Keratinocyte (primary cell): ENCODE measurements at regions not wholly inside any gene's neighbourhood (a gene's known extent, or its start where the extent isn't known, plus 50 kb on each side); places are given as distances from the start of the nearest gene placed in this dataset.

Experiments
- DNase-seq: peaks from one replicate; pipeline ENCODE4 v3.0.0-alpha.2; 2011; ENCODE audit warnings: low read depth, missing footprints, low spot score
- FAIRE-seq: peaks from 2 replicates; lab custom pipeline; 2011; peaks lifted over from hg19 to GRCh38; lab: Jason Lieb, UNC
- H2AFZ ChIP-seq: 2 replicates; pipeline ENCODE4 v1.6.0; 2012; ENCODE audit warnings: low read length, control low read depth, inconsistent platforms; ENCODE audit not compliant: control insufficient read depth
- H3K27ac ChIP-seq: 2 replicates; pipeline ENCODE4 v1.5.1; 2011; ENCODE audit warnings: low read length; ENCODE audit not compliant: control insufficient read depth, insufficient read depth
- H3K27me3 ChIP-seq: 3 replicates; pipeline ENCODE4 v1.6.0; 2011; ENCODE audit warnings: low read length; ENCODE audit not compliant: control insufficient read depth, insufficient read depth; ENCODE audit errors: extremely low read depth
- H3K36me3 ChIP-seq, 2 experiments: 2 replicates in 1 of 2; 3 replicates in 1 of 2; pipeline ENCODE4 v1.5.1; 2011; ENCODE audit warnings: low read length in 2 of 2, mild to moderate bottlenecking in 1 of 2; ENCODE audit not compliant: control insufficient read depth in 2 of 2, insufficient read depth in 2 of 2; ENCODE audit errors: extremely low read depth in 1 of 2
- H3K4me1 ChIP-seq: 3 replicates; pipeline ENCODE4 v1.5.1; 2011; ENCODE audit warnings: low read length; ENCODE audit not compliant: control insufficient read depth, insufficient read depth; ENCODE audit errors: extremely low read depth
- H3K4me2 ChIP-seq: 3 replicates; pipeline ENCODE4 v1.6.0; 2011; ENCODE audit warnings: low read depth, low read length; ENCODE audit not compliant: control insufficient read depth, insufficient read depth; ENCODE audit errors: extremely low read depth
- H3K4me3 ChIP-seq, 3 experiments: fragments of 200-600 bp in 1 of 3; sonication (generic) in 1 of 3; 2 replicates in 2 of 3; 3 replicates in 1 of 3; pipeline ENCODE4 v1.5.1; 2011 to 2016; ENCODE audit warnings: low read length in 3 of 3, mild to moderate bottlenecking in 3 of 3, control low read depth in 2 of 3, inconsistent platforms in 1 of 3, low read depth in 1 of 3, mixed read lengths in 1 of 3, mixed run types in 1 of 3, moderate library complexity in 1 of 3; ENCODE audit not compliant: control insufficient read depth in 2 of 3, insufficient read depth in 2 of 3; ENCODE audit errors: extremely low read depth in 1 of 3
- H3K79me2 ChIP-seq: 2 replicates; pipeline ENCODE4 v1.6.0; 2012; ENCODE audit warnings: low read length; ENCODE audit not compliant: control insufficient read depth, insufficient read depth
- H3K9ac ChIP-seq: 3 replicates; pipeline ENCODE4 v1.6.0; 2011; ENCODE audit warnings: low read length; ENCODE audit not compliant: control insufficient read depth, insufficient read depth; ENCODE audit errors: extremely low read depth
- H3K9me1 ChIP-seq: 3 replicates; pipeline ENCODE4 v1.6.0; 2011; ENCODE audit warnings: low read length; ENCODE audit not compliant: control insufficient read depth, insufficient read depth; ENCODE audit errors: extremely low read depth
- H3K9me3 ChIP-seq: 2 replicates; pipeline ENCODE4 v1.5.1; 2012; ENCODE audit warnings: low read depth, low read length; ENCODE audit not compliant: control insufficient read depth
- H4K20me1 ChIP-seq: 3 replicates; pipeline ENCODE4 v1.6.0; 2011; ENCODE audit warnings: low read length; ENCODE audit not compliant: control insufficient read depth, insufficient read depth; ENCODE audit errors: extremely low read depth
- EZH2 ChIP-seq: IDR thresholded peaks from one replicate; pipeline ENCODE4 v1.6.1; 2012; ENCODE audit warnings: inconsistent platforms, mild to moderate bottlenecking, low read length, moderate library complexity
- dilution Hi-C: fragments of 300-500 bp; cut with MboI; formaldehyde crosslinking; loops from one replicate; pipeline ENCODE4 v1.7.0; 2020; ENCODE audit warnings: low sequenced_read_pairs; ENCODE audit not compliant: extremely low pct_ligation_motif_present
- TF ChIP-seq, protein P1 (sequence below), 3 experiments: IDR thresholded peaks in 1 of 3; conservative IDR thresholded peaks in 1 of 3; optimal IDR thresholded peaks in 1 of 3; 2 replicates in 2 of 3; 3 replicates in 1 of 3; pipeline versions ENCODE3 to v1.5.1; 2011; ENCODE audit warnings: low read length in 3 of 3, mild to moderate bottlenecking in 3 of 3, moderate library complexity in 2 of 3, control low read depth in 1 of 3, inconsistent platforms in 1 of 3; ENCODE audit not compliant: insufficient read depth in 2 of 3; ENCODE audit errors: extremely low read depth in 1 of 3

DNA sequence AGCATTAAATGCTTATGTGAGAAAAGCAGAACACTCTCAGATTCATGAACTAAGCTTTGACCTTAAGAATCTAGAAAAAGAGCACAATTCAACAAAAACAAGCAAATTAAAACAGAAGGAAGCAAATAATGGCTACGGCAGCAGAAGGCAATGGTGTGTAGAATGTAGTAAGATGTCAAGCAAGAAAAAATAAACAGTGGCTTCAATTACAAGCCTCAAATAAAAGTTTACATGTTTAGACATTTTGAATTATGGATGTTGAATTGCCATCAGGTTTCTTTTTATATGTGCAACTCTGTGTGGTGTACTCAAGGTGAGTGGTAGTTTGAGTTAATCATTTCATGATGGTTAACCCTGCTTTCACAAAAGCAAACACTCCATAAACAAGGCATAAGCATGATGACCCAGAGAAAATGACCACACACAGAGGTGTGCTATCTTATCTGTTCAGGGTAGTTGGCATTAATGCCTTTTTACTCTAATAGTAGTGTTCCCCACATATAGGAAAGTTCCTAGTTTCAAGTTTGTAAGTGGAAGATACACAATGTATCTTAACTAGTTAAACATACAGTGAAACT, 207.1 kb downstream of the FIGN start:
- no peaks in the 10 kb centered on the region for H3K9me1 ChIP-seq
- no peak for FAIRE-seq
- H3K4me3 ChIP-seq, result no peak overlapping the region
- no peaks in the 10 kb centered on the region for H4K20me1 ChIP-seq
- no peak overlapping the region for H2AFZ ChIP-seq
- H3K9me3 ChIP-seq, result no peaks in the 10 kb centered on the region
- H3K4me1 ChIP-seq, result no peaks in the 10 kb centered on the region
- no peak overlapping the region for H3K9ac ChIP-seq
- no peaks in the 10 kb centered on the region for H3K79me2 ChIP-seq
- no peak overlapping the region for H3K27ac ChIP-seq
- H3K4me2 ChIP-seq, result no peak overlapping the region
- dilution Hi-C loops, result no loop called here
- H3K27me3 ChIP-seq, result no peaks in the 10 kb centered on the region
- no peak for DNase-seq
- no peak for TF ChIP-seq EZH2
- TF ChIP-seq, protein P1, sequence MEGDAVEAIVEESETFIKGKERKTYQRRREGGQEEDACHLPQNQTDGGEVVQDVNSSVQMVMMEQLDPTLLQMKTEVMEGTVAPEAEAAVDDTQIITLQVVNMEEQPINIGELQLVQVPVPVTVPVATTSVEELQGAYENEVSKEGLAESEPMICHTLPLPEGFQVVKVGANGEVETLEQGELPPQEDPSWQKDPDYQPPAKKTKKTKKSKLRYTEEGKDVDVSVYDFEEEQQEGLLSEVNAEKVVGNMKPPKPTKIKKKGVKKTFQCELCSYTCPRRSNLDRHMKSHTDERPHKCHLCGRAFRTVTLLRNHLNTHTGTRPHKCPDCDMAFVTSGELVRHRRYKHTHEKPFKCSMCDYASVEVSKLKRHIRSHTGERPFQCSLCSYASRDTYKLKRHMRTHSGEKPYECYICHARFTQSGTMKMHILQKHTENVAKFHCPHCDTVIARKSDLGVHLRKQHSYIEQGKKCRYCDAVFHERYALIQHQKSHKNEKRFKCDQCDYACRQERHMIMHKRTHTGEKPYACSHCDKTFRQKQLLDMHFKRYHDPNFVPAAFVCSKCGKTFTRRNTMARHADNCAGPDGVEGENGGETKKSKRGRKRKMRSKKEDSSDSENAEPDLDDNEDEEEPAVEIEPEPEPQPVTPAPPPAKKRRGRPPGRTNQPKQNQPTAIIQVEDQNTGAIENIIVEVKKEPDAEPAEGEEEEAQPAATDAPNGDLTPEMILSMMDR (optimal IDR thresholded peaks at IDR 0.05 in 1 of 3, IDR thresholded peaks at IDR 0.05 in 1 of 3, conservative IDR thresholded peaks at IDR 0.05 in 1 of 3; ENCODE audit: extremely low read depth in 1 of 3, insufficient read depth in 2 of 3, low read length in 3 of 3), result no peak
- H3K36me3 ChIP-seq, result no peaks in the 10 kb centered on the region

DNA sequence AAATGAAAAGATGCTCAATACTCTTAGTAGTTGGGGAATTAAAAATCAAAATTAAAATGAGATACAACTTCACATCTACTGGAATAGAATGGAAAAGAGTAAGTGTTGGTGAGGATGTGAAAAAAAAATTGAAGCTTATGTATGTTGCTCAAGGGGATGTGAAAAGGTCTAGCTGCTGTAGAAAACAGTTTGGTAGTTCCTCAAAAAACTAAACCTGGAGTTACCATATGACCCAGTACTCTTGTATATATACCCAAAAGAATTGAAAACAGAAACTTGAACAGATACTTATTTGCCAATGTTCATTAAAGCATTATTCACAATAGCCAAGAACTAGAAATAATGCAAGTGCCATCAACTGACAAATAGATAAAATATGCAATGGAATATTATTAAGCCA, 208.4 kb downstream of the FIGN start:
- FAIRE-seq (no peak), DNase-seq (no peak)
- no peaks in the 10 kb centered on the region for H3K79me2 ChIP-seq
- H3K9me3 ChIP-seq, result no peaks in the 10 kb centered on the region
- no peaks in the 10 kb centered on the region for H4K20me1 ChIP-seq
- H3K4me1 ChIP-seq, result no peaks in the 10 kb centered on the region
- H3K36me3 ChIP-seq, result no peaks in the 10 kb centered on the region
- no peaks in the 10 kb centered on the region for H3K9me1 ChIP-seq
- no peak overlapping the region for H3K27ac ChIP-seq
- TF ChIP-seq, protein P1 (optimal IDR thresholded peaks at IDR 0.05 in 1 of 3, IDR thresholded peaks at IDR 0.05 in 1 of 3, conservative IDR thresholded peaks at IDR 0.05 in 1 of 3; ENCODE audit: extremely low read depth in 1 of 3, insufficient read depth in 2 of 3, low read length in 3 of 3), result no peak
- TF ChIP-seq EZH2, result no peak
- dilution Hi-C loops, result no loop called here
- no peaks in the 10 kb centered on the region for H3K27me3 ChIP-seq
- no peak overlapping the region for H2AFZ ChIP-seq
- H3K4me2 ChIP-seq, result no peak overlapping the region
- H3K9ac ChIP-seq, result no peak overlapping the region
- H3K4me3 ChIP-seq, result no peak overlapping the region
